MM.1S (cell line): ENCODE measurements at regions not wholly inside any gene's neighbourhood (a gene's known extent, or its start where the extent isn't known, plus 50 kb on each side); places are given as distances from the start of the nearest gene placed in this dataset.

Experiments
- DNase-seq: peaks from one replicate; pipeline ENCODE4 v3.0.0-alpha.2; 2015
- H2AFZ ChIP-seq: fragments of 300-600 bp; sonication (generic); 2 replicates; pipeline ENCODE4 v1.6.0; 2016; ENCODE audit warnings: antibody characterized with exemption, low read length
- H3F3A ChIP-seq: fragments of 300-600 bp; sonication (generic); 2 replicates; pipeline ENCODE4 v1.6.1; 2016; ENCODE audit warnings: mild to moderate bottlenecking, antibody characterized with exemption, low read length, moderate library complexity, mixed read lengths; ENCODE audit not compliant: insufficient read depth
- H3K27ac ChIP-seq: fragments of 300-600 bp; sonication (generic); 2 replicates; pipeline ENCODE4 v1.5.1; 2016; ENCODE audit warnings: mild to moderate bottlenecking, low read length
- H3K27me3 ChIP-seq: fragments of 300-600 bp; sonication (generic); replicated peaks from 2 replicates; pipeline ENCODE4 v1.6.0; 2016; ENCODE audit warnings: low read length; ENCODE audit not compliant: insufficient read depth
- H3K36me3 ChIP-seq: fragments of 300-600 bp; sonication (generic); replicated peaks from 2 replicates; pipeline ENCODE4 v1.6.1; 2016; ENCODE audit warnings: mild to moderate bottlenecking, low read length, mixed read lengths; ENCODE audit not compliant: insufficient read depth
- H3K4me1 ChIP-seq: fragments of 300-600 bp; sonication (generic); 2 replicates; pipeline ENCODE4 v1.6.1; 2016; ENCODE audit warnings: low read length, mixed read lengths
- H3K4me2 ChIP-seq: fragments of 300-600 bp; sonication (generic); 2 replicates; pipeline ENCODE4 v1.6.0; 2016; ENCODE audit warnings: low read depth, low read length
- H3K4me3 ChIP-seq: fragments of 300-600 bp; sonication (generic); 2 replicates; pipeline ENCODE4 v1.5.1; 2016; ENCODE audit warnings: low read length, mixed read lengths
- H3K79me2 ChIP-seq: fragments of 300-600 bp; sonication (generic); 2 replicates; pipeline ENCODE4 v1.6.1; 2016; ENCODE audit warnings: mixed run types, low read length, mixed read lengths
- H3K9ac ChIP-seq: fragments of 300-600 bp; sonication (generic); 2 replicates; pipeline ENCODE4 v1.6.1; 2016; ENCODE audit warnings: low read length, mixed read lengths
- H3K9me2 ChIP-seq: fragments of 300-600 bp; sonication (generic); replicated peaks from 2 replicates; pipeline ENCODE4 v1.6.1; 2016; ENCODE audit warnings: mild to moderate bottlenecking, low read length, mixed read lengths; ENCODE audit not compliant: insufficient read depth
- H3K9me3 ChIP-seq: fragments of 300-600 bp; sonication (generic); replicated peaks from 2 replicates; pipeline ENCODE4 v1.6.1; 2016; ENCODE audit warnings: mild to moderate bottlenecking, low read length, mixed read lengths; ENCODE audit not compliant: insufficient read depth
- H4K20me1 ChIP-seq: fragments of 300-600 bp; sonication (generic); 2 replicates; pipeline ENCODE4 v1.6.1; 2016; ENCODE audit warnings: mild to moderate bottlenecking, low read length, moderate library complexity, mixed read lengths; ENCODE audit not compliant: insufficient read depth
- EZH2 ChIP-seq: fragments of 300-600 bp; sonication (generic); optimal IDR thresholded peaks from 2 replicates; pipeline ENCODE3; 2017; ENCODE audit warnings: low read depth, mild to moderate bottlenecking, antibody characterized with exemption, low read length, mixed read lengths
- EZH2phosphoT487 ChIP-seq: fragments of 300-600 bp; sonication (generic); IDR thresholded peaks from 2 replicates; pipeline ENCODE4 v1.6.1; 2018; ENCODE audit warnings: antibody characterized with exemption, low read length
- TF ChIP-seq, protein P1 (sequence below): fragments of 300-600 bp; sonication (generic); IDR thresholded peaks from 2 replicates; pipeline ENCODE4 v1.5.1; 2016; ENCODE audit warnings: antibody characterized with exemption, low read length, mixed read lengths

DNA sequence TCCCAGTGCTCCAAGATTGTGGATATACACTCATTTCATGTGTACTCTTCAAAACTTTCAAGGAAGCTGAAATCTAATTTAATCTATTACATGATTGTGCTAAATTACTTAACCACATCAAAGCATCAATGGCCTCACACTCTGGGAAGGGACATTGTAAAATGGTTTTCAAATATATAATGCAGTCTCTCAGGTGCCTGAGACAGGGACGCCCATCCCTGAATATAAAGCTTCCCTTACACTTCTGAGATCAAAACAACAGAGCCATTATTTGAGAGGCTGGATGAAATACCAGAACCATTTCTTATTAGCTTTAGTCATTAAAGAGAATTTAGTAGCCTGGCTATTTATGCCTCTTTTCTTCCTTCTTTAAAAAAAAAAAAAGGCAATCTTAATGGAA, 259.2 kb upstream of the NFIA start:
- H3K36me3 ChIP-seq: no peaks in the 10 kb centered on the region
- no peaks in the 10 kb centered on the region for H3K79me2 ChIP-seq
- no peak overlapping the region for H2AFZ ChIP-seq
- no peaks in the 10 kb centered on the region for H3F3A ChIP-seq
- no peaks in the 10 kb centered on the region for H3K4me1 ChIP-seq
- H4K20me1 ChIP-seq: no peaks in the 10 kb centered on the region
- H3K9me2 ChIP-seq: no peaks in the 10 kb centered on the region
- H3K4me3 ChIP-seq: no peak overlapping the region
- no peak overlapping the region for H3K4me2 ChIP-seq
- TF ChIP-seq EZH2: no peak
- TF ChIP-seq EZH2phosphoT487: no peak
- TF ChIP-seq, protein P1, sequence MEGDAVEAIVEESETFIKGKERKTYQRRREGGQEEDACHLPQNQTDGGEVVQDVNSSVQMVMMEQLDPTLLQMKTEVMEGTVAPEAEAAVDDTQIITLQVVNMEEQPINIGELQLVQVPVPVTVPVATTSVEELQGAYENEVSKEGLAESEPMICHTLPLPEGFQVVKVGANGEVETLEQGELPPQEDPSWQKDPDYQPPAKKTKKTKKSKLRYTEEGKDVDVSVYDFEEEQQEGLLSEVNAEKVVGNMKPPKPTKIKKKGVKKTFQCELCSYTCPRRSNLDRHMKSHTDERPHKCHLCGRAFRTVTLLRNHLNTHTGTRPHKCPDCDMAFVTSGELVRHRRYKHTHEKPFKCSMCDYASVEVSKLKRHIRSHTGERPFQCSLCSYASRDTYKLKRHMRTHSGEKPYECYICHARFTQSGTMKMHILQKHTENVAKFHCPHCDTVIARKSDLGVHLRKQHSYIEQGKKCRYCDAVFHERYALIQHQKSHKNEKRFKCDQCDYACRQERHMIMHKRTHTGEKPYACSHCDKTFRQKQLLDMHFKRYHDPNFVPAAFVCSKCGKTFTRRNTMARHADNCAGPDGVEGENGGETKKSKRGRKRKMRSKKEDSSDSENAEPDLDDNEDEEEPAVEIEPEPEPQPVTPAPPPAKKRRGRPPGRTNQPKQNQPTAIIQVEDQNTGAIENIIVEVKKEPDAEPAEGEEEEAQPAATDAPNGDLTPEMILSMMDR: no peak
- H3K9ac ChIP-seq: no peak overlapping the region
- H3K9me3 ChIP-seq: no peaks in the 10 kb centered on the region
- no peaks in the 10 kb centered on the region for H3K27me3 ChIP-seq
- no peak for DNase-seq
- no peak overlapping the region for H3K27ac ChIP-seq

DNA sequence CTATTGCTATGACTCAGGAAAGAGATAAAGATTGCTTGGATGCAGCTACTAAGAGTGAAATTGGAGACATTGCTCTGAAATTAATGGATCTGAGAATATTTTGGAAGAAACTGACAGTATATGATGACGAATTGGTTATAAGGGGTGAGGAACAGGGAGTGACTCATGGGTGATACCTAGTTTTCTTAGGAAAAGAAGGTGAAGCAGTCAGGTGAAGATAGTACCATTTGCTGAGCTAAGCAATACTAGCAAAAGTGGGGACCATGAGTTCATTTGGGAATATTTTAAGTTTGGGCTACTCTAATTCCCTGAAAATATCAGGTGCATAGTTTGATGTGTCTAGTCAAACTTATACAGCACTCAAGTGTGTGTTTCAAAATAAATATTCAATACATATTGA, 260.1 kb upstream of the NFIA start:
- Histone ChIP-seq H3F3A (no peaks in the 10 kb centered on the region), H3K4me1 (no peaks in the 10 kb centered on the region), H2AFZ (no peak overlapping the region), H3K9me3 (no peaks in the 10 kb centered on the region), H3K4me2 (no peak overlapping the region), H3K27ac (no peak overlapping the region), H3K4me3 (no peak overlapping the region), H3K79me2 (no peaks in the 10 kb centered on the region), H3K9me2 (no peaks in the 10 kb centered on the region), H4K20me1 (no peaks in the 10 kb centered on the region), H3K27me3 (no peaks in the 10 kb centered on the region), H3K9ac (no peak overlapping the region), H3K36me3 (no peaks in the 10 kb centered on the region)
- TF ChIP-seq EZH2phosphoT487 (no peak), EZH2 (no peak)
- TF ChIP-seq, protein P1: no peak
- no peak for DNase-seq

DNA sequence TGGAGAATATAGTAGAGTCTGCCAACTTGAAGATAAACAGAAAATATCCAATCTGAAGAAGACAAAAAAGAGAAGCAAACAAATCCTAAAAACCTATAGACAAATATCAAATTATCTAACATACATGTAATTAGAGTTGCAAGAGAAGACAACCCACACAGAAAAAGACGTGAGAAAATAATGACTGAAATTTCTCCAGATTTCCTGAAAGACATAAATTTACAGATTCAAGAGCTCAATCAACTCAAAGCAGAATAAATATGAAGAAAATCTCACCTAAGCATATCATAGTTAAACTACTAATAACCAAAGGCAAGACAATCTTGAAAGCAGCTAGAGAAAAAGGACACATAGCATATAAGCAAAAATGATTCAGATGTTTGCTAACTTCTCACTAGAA, 261.2 kb upstream of the NFIA start:
- TF ChIP-seq EZH2phosphoT487: no peak
- TF ChIP-seq, protein P1: no peak
- no peak for TF ChIP-seq EZH2
- Histone ChIP-seq H3K4me1 (no peaks in the 10 kb centered on the region), H4K20me1 (no peaks in the 10 kb centered on the region), H3K27ac (no peak overlapping the region), H3K4me3 (no peak overlapping the region), H3K9me3 (no peaks in the 10 kb centered on the region), H3K79me2 (no peaks in the 10 kb centered on the region), H3K36me3 (no peaks in the 10 kb centered on the region), H3K4me2 (no peak overlapping the region), H3K27me3 (no peaks in the 10 kb centered on the region), H3K9me2 (no peaks in the 10 kb centered on the region), H3F3A (no peaks in the 10 kb centered on the region), H3K9ac (no peak overlapping the region), H2AFZ (no peak overlapping the region)
- DNase-seq: no peak
